Kidney epithelial cell (primary cell): ENCODE measurements at regions not wholly inside any gene's neighbourhood (a gene's known extent, or its start where the extent isn't known, plus 50 kb on each side); places are given as distances from the start of the nearest gene placed in this dataset.
"Not testable (repeated sequence)": the region's sequence is repeated elsewhere in the genome, so short reads cannot be mapped to it uniquely, and the experiment has no call there.

ENCODE experiments used
- DNase-seq: peaks from one replicate; pipeline ENCODE4 v3.0.0-alpha.2; 2010; ENCODE audit warnings: low read depth
- H3K27me3 ChIP-seq: 2 replicates; pipeline ENCODE4 v1.6.0; 2011; ENCODE audit warnings: low read length; ENCODE audit not compliant: control insufficient read depth, insufficient read depth
- H3K36me3 ChIP-seq: 2 replicates; pipeline ENCODE4 v1.5.1; 2011; ENCODE audit warnings: low read length; ENCODE audit not compliant: control insufficient read depth, insufficient read depth
- H3K4me3 ChIP-seq: 2 replicates; pipeline ENCODE4 v1.5.1; 2011; ENCODE audit warnings: low read depth, mild to moderate bottlenecking, control low read depth, low read length
- TF ChIP-seq, protein P1 (sequence below): IDR thresholded peaks from 2 replicates; pipeline ENCODE4 v1.5.1; 2011; ENCODE audit warnings: mild to moderate bottlenecking, moderate library complexity, low read length, control low read depth, inconsistent platforms; ENCODE audit not compliant: insufficient read depth, poor library complexity, severe bottlenecking

DNA sequence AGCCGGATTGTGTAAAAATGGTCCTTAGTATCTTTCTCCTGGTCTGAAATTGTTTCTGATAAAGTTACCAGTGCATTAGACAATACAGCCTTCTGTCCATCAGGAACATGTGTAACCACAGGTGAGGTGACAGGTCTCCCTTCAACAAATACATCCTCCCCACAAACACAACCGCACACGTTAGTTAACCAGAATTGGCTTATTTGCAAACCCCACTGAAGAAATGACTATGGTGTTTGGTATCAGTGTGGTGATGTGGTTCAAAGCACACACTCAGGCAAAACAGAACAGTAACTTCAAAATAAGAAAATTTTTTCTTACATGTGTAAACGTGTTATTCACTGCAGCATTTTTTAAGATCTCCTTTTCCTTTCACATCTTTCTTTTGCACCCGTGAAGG, 517.2 kb upstream of the NR5A2 start:
- Histone ChIP-seq H3K4me3 (no peak overlapping the region), H3K27me3 (no peaks in the 10 kb centered on the region), H3K36me3 (no peaks in the 10 kb centered on the region)
- DNase-seq: no peak
- TF ChIP-seq, protein P1, sequence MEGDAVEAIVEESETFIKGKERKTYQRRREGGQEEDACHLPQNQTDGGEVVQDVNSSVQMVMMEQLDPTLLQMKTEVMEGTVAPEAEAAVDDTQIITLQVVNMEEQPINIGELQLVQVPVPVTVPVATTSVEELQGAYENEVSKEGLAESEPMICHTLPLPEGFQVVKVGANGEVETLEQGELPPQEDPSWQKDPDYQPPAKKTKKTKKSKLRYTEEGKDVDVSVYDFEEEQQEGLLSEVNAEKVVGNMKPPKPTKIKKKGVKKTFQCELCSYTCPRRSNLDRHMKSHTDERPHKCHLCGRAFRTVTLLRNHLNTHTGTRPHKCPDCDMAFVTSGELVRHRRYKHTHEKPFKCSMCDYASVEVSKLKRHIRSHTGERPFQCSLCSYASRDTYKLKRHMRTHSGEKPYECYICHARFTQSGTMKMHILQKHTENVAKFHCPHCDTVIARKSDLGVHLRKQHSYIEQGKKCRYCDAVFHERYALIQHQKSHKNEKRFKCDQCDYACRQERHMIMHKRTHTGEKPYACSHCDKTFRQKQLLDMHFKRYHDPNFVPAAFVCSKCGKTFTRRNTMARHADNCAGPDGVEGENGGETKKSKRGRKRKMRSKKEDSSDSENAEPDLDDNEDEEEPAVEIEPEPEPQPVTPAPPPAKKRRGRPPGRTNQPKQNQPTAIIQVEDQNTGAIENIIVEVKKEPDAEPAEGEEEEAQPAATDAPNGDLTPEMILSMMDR: no peak

DNA sequence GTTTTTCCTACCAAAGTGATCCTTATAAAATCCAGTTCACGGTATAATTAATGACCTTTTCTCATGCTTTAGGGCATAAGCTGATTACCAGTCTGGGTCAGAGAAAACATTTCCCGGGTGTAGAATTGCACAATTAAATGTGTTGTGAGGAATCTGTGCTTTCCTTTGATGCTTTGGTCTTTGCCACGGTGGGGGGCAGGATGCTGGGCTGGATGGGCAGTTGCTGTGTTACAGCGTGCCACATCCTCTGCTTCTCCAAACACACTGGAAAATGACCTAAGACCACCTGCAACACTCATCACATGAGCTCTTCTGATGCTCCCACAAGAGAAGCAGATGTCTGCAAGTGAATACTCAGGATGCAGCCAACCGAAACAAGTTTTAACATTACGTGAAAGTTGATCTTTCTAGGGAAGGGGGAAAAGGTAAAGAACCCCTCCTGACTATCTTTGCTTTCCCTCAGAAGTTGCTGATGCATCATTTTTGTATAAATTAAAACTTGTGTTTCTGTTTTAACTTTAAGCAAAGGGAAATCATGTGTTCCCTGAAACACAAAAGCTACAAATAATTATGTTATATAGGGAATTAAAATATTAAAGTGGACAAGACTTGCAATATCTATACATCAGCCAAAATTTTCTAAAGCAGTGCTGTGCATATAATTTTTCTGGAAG, 515.3 kb upstream of the NR5A2 start:
- TF ChIP-seq, protein P1: no peak
- H3K4me3 ChIP-seq: no peak overlapping the region

DNA sequence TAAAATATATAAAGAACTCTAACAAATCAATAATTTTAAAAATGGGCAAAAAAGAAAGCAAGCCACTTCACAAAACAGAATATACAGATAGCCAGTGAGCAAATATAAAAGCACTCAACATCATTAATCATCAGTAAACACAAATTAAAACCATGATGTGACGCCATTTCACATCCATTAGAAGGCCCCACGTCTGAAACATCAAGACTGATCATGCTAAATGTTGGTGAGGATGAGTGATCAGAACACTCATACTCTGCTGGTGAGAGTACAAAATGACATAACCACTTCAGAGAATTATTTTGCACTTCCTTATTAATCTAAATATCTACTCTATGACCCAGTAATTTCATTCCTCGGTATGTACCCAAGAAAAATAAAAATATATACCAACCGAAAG, 512.2 kb upstream of the NR5A2 start:
- H3K27me3 ChIP-seq: no peaks in the 10 kb centered on the region
- no peak overlapping the region for H3K4me3 ChIP-seq
- TF ChIP-seq, protein P1: no peak
- no peaks in the 10 kb centered on the region for H3K36me3 ChIP-seq
- DNase-seq: no peak

More for the DNA sequence above, 515.3 kb upstream of the NR5A2 start:
- no peaks in the 10 kb centered on the region for H3K27me3 ChIP-seq
- no peaks in the 10 kb centered on the region for H3K36me3 ChIP-seq
- DNase-seq: peak; percentile 85

DNA sequence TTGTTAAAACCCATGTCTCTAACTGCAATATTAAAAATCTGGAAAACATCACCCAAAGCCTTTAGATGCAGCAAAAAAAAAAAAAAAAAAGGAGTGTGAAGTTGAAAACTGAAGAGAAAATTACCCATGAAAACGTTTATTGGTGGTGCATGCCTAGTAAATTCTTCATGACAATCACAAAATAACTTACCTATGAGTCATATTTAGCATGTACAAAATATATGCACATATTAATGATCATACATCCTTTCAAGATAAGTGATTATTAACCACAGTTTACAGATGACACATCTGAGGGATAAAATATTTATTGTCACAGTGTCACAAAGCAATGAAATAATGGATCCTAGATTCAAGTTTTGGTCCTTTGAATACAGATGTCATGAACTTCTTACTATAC, 505.2 kb upstream of the NR5A2 start:
- DNase-seq: no peak
- TF ChIP-seq, protein P1: no peak
- Histone ChIP-seq H3K27me3 (no peaks in the 10 kb centered on the region), H3K4me3 (no peak overlapping the region), H3K36me3 (no peaks in the 10 kb centered on the region)

DNA sequence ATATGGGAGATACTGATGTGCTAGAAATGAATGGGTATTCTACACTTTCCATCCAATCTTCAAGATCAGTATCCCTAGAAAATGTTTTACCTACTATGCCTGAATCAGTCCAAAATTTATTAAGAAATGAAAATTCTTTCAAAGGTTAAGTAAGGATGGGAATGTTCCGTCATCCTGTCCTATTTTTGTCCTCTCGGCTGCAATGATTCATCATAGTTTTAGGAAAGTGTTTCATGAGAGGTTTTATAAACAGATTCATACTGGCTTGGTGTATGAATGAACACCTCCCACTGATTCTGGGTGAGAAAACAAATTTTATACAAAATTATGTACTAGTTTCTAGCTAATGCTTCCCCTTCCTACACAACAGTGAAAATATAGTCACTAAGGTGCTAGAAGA, 504.6 kb upstream of the NR5A2 start:
- DNase-seq: no peak
- Histone ChIP-seq H3K4me3 (no peak overlapping the region), H3K36me3 (no peaks in the 10 kb centered on the region), H3K27me3 (no peaks in the 10 kb centered on the region)
- TF ChIP-seq, protein P1: no peak

DNA sequence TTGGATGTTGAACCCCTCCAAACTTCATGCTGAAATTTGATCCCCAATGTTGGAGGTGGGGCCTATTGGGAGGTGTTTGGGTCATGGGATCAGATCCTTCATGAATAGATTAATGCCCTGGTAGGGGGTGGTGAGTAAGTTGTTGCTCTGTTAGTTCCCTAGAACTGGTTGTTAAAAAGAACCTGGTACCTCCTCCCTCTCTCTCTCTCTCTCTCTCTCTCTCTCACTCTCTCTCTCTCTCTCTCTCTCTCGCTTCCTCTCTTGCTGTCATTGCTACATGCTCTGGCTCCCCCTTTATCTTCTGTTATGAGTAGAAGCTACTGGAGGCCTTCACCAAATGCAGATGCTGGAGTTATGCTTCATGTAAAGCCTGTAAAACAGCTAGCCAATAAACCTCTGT, 498.2 kb upstream of the NR5A2 start:
- no peak for DNase-seq
- no peaks in the 10 kb centered on the region for H3K27me3 ChIP-seq
- TF ChIP-seq, protein P1: no peak
- no peak overlapping the region for H3K4me3 ChIP-seq
- H3K36me3 ChIP-seq: no peaks in the 10 kb centered on the region

DNA sequence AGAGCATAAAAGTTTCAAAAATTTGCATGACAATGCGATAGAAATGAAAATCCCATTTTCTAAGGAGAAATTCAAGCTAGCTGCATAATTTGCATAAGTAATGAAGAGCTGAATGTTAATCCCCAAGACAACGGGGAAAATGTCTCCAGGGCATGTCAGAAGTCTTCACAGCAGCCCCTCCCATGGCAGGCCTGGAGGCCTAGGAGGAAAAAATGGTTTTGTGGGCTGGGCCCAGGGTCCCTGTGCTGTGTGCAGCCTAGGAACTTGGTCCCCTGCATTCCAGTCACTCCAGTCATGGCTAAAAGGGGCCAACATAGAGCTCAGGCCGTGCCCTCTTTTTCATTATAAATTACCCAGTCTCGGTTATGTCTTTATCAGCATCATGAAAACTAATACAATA, 494.1 kb upstream of the NR5A2 start:
- H3K27me3 ChIP-seq, DNase-seq, H3K36me3 ChIP-seq, H3K4me3 ChIP-seq: not testable (repeated sequence)
